ENCODE measurements at regions not wholly inside any gene's neighbourhood (a gene's known extent, or its start where the extent isn't known, plus 50 kb on each side); places are given as distances from the start of the nearest gene placed in this dataset.

- Histone ChIP-seq H3K27ac (ENCODE audit: poor library complexity, severe bottlenecking) (no peak overlapping the region), H3K27me3 (ENCODE audit: insufficient read depth, poor library complexity, severe bottlenecking) (no peaks in the 10 kb centered on the region), H3K36me3 (ENCODE audit: low read depth) (no peaks in the 10 kb centered on the region), H3K4me1 (ENCODE audit: insufficient read depth, poor library complexity, severe bottlenecking) (no peaks in the 10 kb centered on the region), H3K9me3 (ENCODE audit: severe bottlenecking) (no peaks in the 10 kb centered on the region), H3K4me3 (ENCODE audit: severe bottlenecking) (no peak overlapping the region)
- DNase-seq (ENCODE audit: low spot score) (no peak), ATAC-seq (ENCODE audit: low read depth) (no peak)
- no peak for TF ChIP-seq CTCF (IDR thresholded peaks at IDR 0.05; ENCODE audit: poor library complexity, severe bottlenecking)
Measured at GRCh38 chr21:38556390-38556789, 58.1 kb upstream of the ERG start.

- Histone ChIP-seq H3K27me3 (ENCODE audit: insufficient read depth, poor library complexity, severe bottlenecking) (no peaks in the 10 kb centered on the region), H3K36me3 (ENCODE audit: low read depth) (no peaks in the 10 kb centered on the region), H3K4me3 (ENCODE audit: severe bottlenecking) (no peak overlapping the region), H3K4me1 (ENCODE audit: insufficient read depth, poor library complexity, severe bottlenecking) (no peaks in the 10 kb centered on the region), H3K9me3 (ENCODE audit: severe bottlenecking) (no peaks in the 10 kb centered on the region), H3K27ac (ENCODE audit: poor library complexity, severe bottlenecking) (no peak overlapping the region)
- DNase-seq (ENCODE audit: low spot score) (no peak), ATAC-seq (ENCODE audit: low read depth) (no peak)
- no peak for TF ChIP-seq CTCF (IDR thresholded peaks at IDR 0.05; ENCODE audit: poor library complexity, severe bottlenecking)
Measured at GRCh38 chr21:38561205-38561604, 62.9 kb upstream of the ERG start.

GRCh38 chr21:38561613-38562581 is 63.6 kb upstream of the ERG start:
- no peaks in the 10 kb centered on the region for H3K4me1 ChIP-seq (ENCODE audit: insufficient read depth, poor library complexity, severe bottlenecking)
- TF ChIP-seq CTCF (IDR thresholded peaks at IDR 0.05; ENCODE audit: poor library complexity, severe bottlenecking) = no peak
- DNase-seq (ENCODE audit: low spot score) = no peak
- H3K9me3 ChIP-seq (ENCODE audit: severe bottlenecking) = no peaks in the 10 kb centered on the region
- no peak for ATAC-seq (ENCODE audit: low read depth)
- no peak overlapping the region for H3K4me3 ChIP-seq (ENCODE audit: severe bottlenecking)
- no peaks in the 10 kb centered on the region for H3K36me3 ChIP-seq (ENCODE audit: low read depth)
- H3K27me3 ChIP-seq (ENCODE audit: insufficient read depth, poor library complexity, severe bottlenecking) = no peaks in the 10 kb centered on the region
- no peak overlapping the region for H3K27ac ChIP-seq (ENCODE audit: poor library complexity, severe bottlenecking)

- Histone ChIP-seq H3K9me3 (ENCODE audit: severe bottlenecking) (no peaks in the 10 kb centered on the region), H3K27ac (ENCODE audit: poor library complexity, severe bottlenecking) (no peak overlapping the region), H3K36me3 (ENCODE audit: low read depth) (no peaks in the 10 kb centered on the region), H3K27me3 (ENCODE audit: insufficient read depth, poor library complexity, severe bottlenecking) (no peaks in the 10 kb centered on the region), H3K4me1 (ENCODE audit: insufficient read depth, poor library complexity, severe bottlenecking) (peaks cover 3% of the 10 kb centered on the region), H3K4me3 (ENCODE audit: severe bottlenecking) (peak overlapping the region; percentile 9)
- TF ChIP-seq CTCF (IDR thresholded peaks at IDR 0.05; ENCODE audit: poor library complexity, severe bottlenecking) = no peak
- DNase-seq (ENCODE audit: low spot score) (no peak), ATAC-seq (ENCODE audit: low read depth) (peak; percentile 84)
Measured at GRCh38 chr21:38567335-38567969, 69.2 kb upstream of the ERG start.
